ENCODE measurements at regions not wholly inside any gene's neighbourhood (a gene's known extent, or its start where the extent isn't known, plus 50 kb on each side); places are given as distances from the start of the nearest gene placed in this dataset.
"Not testable (repeated sequence)": the region's sequence is repeated elsewhere in the genome, so short reads cannot be mapped to it uniquely, and the experiment has no call there.

DNA sequence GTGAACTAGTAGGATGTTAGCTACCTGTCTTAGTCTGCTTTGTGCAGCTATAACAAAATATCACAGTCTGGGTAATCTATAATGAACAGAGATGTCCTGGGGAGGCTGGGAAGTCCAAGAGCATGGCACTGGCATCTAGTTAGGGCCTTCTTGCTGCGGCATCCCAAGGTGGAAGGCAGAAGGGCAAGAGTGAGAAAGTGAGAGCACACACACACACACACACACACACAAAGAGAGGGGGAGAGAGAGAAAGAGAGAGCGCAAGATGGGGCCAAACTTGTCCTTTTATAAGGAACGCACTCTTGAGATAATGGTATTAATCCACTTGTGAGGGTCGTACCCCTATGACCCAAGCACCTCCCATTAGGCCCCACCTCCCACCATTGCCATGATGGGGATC, 4423.6 kb upstream of the TPTE start:
- TF ChIP-seq, protein P1, sequence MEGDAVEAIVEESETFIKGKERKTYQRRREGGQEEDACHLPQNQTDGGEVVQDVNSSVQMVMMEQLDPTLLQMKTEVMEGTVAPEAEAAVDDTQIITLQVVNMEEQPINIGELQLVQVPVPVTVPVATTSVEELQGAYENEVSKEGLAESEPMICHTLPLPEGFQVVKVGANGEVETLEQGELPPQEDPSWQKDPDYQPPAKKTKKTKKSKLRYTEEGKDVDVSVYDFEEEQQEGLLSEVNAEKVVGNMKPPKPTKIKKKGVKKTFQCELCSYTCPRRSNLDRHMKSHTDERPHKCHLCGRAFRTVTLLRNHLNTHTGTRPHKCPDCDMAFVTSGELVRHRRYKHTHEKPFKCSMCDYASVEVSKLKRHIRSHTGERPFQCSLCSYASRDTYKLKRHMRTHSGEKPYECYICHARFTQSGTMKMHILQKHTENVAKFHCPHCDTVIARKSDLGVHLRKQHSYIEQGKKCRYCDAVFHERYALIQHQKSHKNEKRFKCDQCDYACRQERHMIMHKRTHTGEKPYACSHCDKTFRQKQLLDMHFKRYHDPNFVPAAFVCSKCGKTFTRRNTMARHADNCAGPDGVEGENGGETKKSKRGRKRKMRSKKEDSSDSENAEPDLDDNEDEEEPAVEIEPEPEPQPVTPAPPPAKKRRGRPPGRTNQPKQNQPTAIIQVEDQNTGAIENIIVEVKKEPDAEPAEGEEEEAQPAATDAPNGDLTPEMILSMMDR (IDR thresholded peaks at IDR 0.05; ENCODE audit: control extremely low read depth in 1 of 3, insufficient read depth in 1 of 3, low read depth in 1 of 3, low read length in 3 of 3) = not testable (repeated sequence)
- not testable (repeated sequence) for TF ChIP-seq CREB1 (IDR thresholded peaks at IDR 0.05); FOSL1 (IDR thresholded peaks at IDR 0.05; ENCODE audit: insufficient read depth, low read depth, low read length); POLR2A (IDR thresholded peaks at IDR 0.05; ENCODE audit: control extremely low read depth in 1 of 2, low read depth in 2 of 2, low read length in 2 of 2); JUN (IDR thresholded peaks at IDR 0.05; ENCODE audit: low read depth, low read length); BACH1 (IDR thresholded peaks at IDR 0.05; ENCODE audit: low read length); NRF1 (IDR thresholded peaks at IDR 0.05; ENCODE audit: low read depth, low read length); TCF12 (IDR thresholded peaks at IDR 0.05; ENCODE audit: low read depth, low read length); CHD2 (IDR thresholded peaks at IDR 0.05; ENCODE audit: low read length); CTBP2 (IDR thresholded peaks at IDR 0.05; ENCODE audit: borderline replicate concordance, insufficient read depth, insufficient read length, low read length); RAD21 (IDR thresholded peaks at IDR 0.05 in 1 of 2, conservative IDR thresholded peaks at IDR 0.05 in 1 of 2; ENCODE audit: low read depth in 2 of 2, low read length in 2 of 2); CEBPB (IDR thresholded peaks at IDR 0.05; ENCODE audit: low read depth, low read length)
- TF ChIP-seq, protein P2, sequence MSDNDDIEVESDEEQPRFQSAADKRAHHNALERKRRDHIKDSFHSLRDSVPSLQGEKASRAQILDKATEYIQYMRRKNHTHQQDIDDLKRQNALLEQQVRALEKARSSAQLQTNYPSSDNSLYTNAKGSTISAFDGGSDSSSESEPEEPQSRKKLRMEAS (IDR thresholded peaks at IDR 0.05) = not testable (repeated sequence)

Measured in H1 (cell line).